H9 (cell line): ENCODE measurements at regions not wholly inside any gene's neighbourhood (a gene's known extent, or its start where the extent isn't known, plus 50 kb on each side); places are given as distances from the start of the nearest gene placed in this dataset.

Experiments
- DNase-seq: peaks from one replicate; pipeline ENCODE4 v3.0.0-alpha.2; 2017
- H2AFZ ChIP-seq: one replicate; pipeline ENCODE4 v1.6.1; 2013; ENCODE audit warnings: mild to moderate bottlenecking, low read length, control low read depth, moderate library complexity
- H2AK5ac ChIP-seq: 2 replicates; pipeline ENCODE4 v1.6.1; 2013; ENCODE audit warnings: low read length, control low read depth, mixed read lengths; ENCODE audit not compliant: insufficient read length
- H2BK120ac ChIP-seq: one replicate; pipeline ENCODE4 v1.6.1; 2013; ENCODE audit warnings: low read depth, mild to moderate bottlenecking, low read length, control low read depth, inconsistent platforms; ENCODE audit not compliant: poor library complexity, severe bottlenecking
- H2BK12ac ChIP-seq: 2 replicates; pipeline ENCODE4 v1.6.1; 2013; ENCODE audit warnings: low read length, control low read depth, mixed read lengths, low read depth; ENCODE audit not compliant: insufficient read length
- H2BK15ac ChIP-seq: 2 replicates; pipeline ENCODE4 v1.6.1; 2013; ENCODE audit warnings: low read depth, low read length, control low read depth
- H2BK20ac ChIP-seq: one replicate; pipeline ENCODE4 v1.6.1; 2013; ENCODE audit warnings: low read depth, mild to moderate bottlenecking, low read length, control low read depth, inconsistent platforms; ENCODE audit not compliant: poor library complexity, severe bottlenecking
- H2BK5ac ChIP-seq: 2 replicates; pipeline ENCODE4 v1.6.1; 2013; ENCODE audit warnings: low read length, control low read depth, mixed read lengths; ENCODE audit not compliant: insufficient read length
- H3K14ac ChIP-seq: 2 replicates; pipeline ENCODE4 v1.6.1; 2013; ENCODE audit warnings: low read length, control low read depth; ENCODE audit not compliant: insufficient read depth
- H3K18ac ChIP-seq: 2 replicates; pipeline ENCODE4 v1.6.1; 2013; ENCODE audit warnings: low read depth, mild to moderate bottlenecking, mixed read lengths, low read length, control low read depth; ENCODE audit not compliant: insufficient read length
- H3K23ac ChIP-seq: 2 replicates; pipeline ENCODE4 v1.6.1; 2013; ENCODE audit warnings: low read length, control low read depth, mixed read lengths, low read depth; ENCODE audit not compliant: insufficient read length
- H3K23me2 ChIP-seq: 2 replicates; pipeline ENCODE4 v1.6.1; 2013; ENCODE audit warnings: low read depth, mild to moderate bottlenecking, mixed read lengths, low read length, control low read depth; ENCODE audit not compliant: insufficient read length, poor library complexity, severe bottlenecking
- H3K27ac ChIP-seq: 2 replicates; pipeline ENCODE4 v1.5.1; 2013; ENCODE audit warnings: low read length, control low read depth, mixed read lengths, low read depth; ENCODE audit not compliant: insufficient read length
- H3K27me3 ChIP-seq: 2 replicates; pipeline ENCODE4 v1.6.1; 2013; ENCODE audit warnings: low read length, control low read depth, inconsistent platforms; ENCODE audit not compliant: insufficient read depth
- H3K4ac ChIP-seq: 2 replicates; pipeline ENCODE4 v1.6.1; 2013; ENCODE audit warnings: low read depth, mild to moderate bottlenecking, control low read depth, inconsistent platforms, low read length, moderate library complexity
- H3K4me1 ChIP-seq: 2 replicates; pipeline ENCODE4 v1.6.1; 2013; ENCODE audit warnings: low read length, control low read depth, inconsistent platforms; ENCODE audit not compliant: insufficient read depth
- H3K4me2 ChIP-seq: 2 replicates; pipeline ENCODE4 v1.6.1; 2013; ENCODE audit warnings: low read length, control low read depth, mixed read lengths; ENCODE audit not compliant: insufficient read length, insufficient read depth
- H3K56ac ChIP-seq: 2 replicates; pipeline ENCODE4 v1.6.1; 2013; ENCODE audit warnings: low read depth, mild to moderate bottlenecking, mixed read lengths, low read length, control low read depth; ENCODE audit not compliant: insufficient read length
- H3K79me1 ChIP-seq: 2 replicates; pipeline ENCODE4 v1.6.1; 2013; ENCODE audit warnings: low read depth, mild to moderate bottlenecking, moderate library complexity, low read length, control low read depth, inconsistent platforms; ENCODE audit not compliant: insufficient read depth, poor library complexity, severe bottlenecking
- H3K79me2 ChIP-seq: 2 replicates; pipeline ENCODE4 v1.6.1; 2013; ENCODE audit warnings: low read length, control low read depth, inconsistent platforms; ENCODE audit not compliant: insufficient read depth
- H3K9ac ChIP-seq: 2 replicates; pipeline ENCODE4 v1.6.1; 2013; ENCODE audit warnings: low read length, control low read depth, mixed read lengths; ENCODE audit not compliant: insufficient read length; ENCODE audit errors: extremely low read depth
- H3K9me3 ChIP-seq: one replicate; pipeline ENCODE4 v1.6.1; 2013; ENCODE audit warnings: low read depth, low read length, inconsistent platforms; ENCODE audit not compliant: control insufficient read depth
- H3T11ph ChIP-seq: one replicate; pipeline ENCODE4 v1.6.1; 2013; ENCODE audit warnings: mild to moderate bottlenecking, low read length, control low read depth, inconsistent platforms
- H4K20me1 ChIP-seq: one replicate; pipeline ENCODE4 v1.6.1; 2013; ENCODE audit not compliant: control insufficient read depth, insufficient read length, insufficient read depth
- H4K5ac ChIP-seq: 2 replicates; pipeline ENCODE4 v1.6.1; 2013; ENCODE audit warnings: low read depth, mild to moderate bottlenecking, mixed read lengths, low read length, control low read depth; ENCODE audit not compliant: insufficient read length
- H4K8ac ChIP-seq: replicated peaks from 2 replicates; pipeline ENCODE4 v1.6.1; 2013; ENCODE audit warnings: low read length, control low read depth, mixed read lengths, low read depth; ENCODE audit not compliant: insufficient read length
- H4K91ac ChIP-seq: 2 replicates; pipeline ENCODE4 v1.6.1; 2013; ENCODE audit warnings: low read depth, mild to moderate bottlenecking, moderate library complexity, mixed read lengths, low read length, control low read depth; ENCODE audit not compliant: insufficient read length
- H3K27ac Mint-ChIP-seq, 3 experiments: 2 replicates in 2 of 3; 3 replicates in 1 of 3; pipeline ENCODE4 v1.8.0; 2020 to 2021; ENCODE audit warnings: mixed read lengths in 3 of 3, mild to moderate bottlenecking in 1 of 3, moderate library complexity in 1 of 3
- H3K27me3 Mint-ChIP-seq: 2 replicates; pipeline ENCODE4 v1.8.0; 2021; ENCODE audit warnings: low read depth, mild to moderate bottlenecking, moderate library complexity, mixed read lengths
- H3K36me3 Mint-ChIP-seq, 3 experiments: 2 replicates in 2 of 3; 3 replicates in 1 of 3; pipeline ENCODE4 v1.8.0; 2020 to 2021; ENCODE audit warnings: low read depth in 3 of 3, mixed read lengths in 3 of 3; ENCODE audit not compliant: insufficient read depth in 1 of 3
- H3K4me1 Mint-ChIP-seq, 2 experiments: 2 replicates each; pipeline ENCODE4 v1.8.0; 2020; ENCODE audit warnings: mixed read lengths in 2 of 2
- H3K4me3 Mint-ChIP-seq, 2 experiments: 2 replicates in 1 of 2; 3 replicates in 1 of 2; pipeline ENCODE4 v1.8.0; 2020 to 2021; ENCODE audit warnings: mild to moderate bottlenecking in 2 of 2, mixed read lengths in 2 of 2, moderate library complexity in 1 of 2
- H3K9me3 Mint-ChIP-seq, 2 experiments: 2 replicates in 1 of 2; 3 replicates in 1 of 2; pipeline ENCODE4 v1.8.0; 2020; ENCODE audit warnings: mild to moderate bottlenecking in 2 of 2, mixed read lengths in 2 of 2, moderate library complexity in 1 of 2
- CTCF ChIP-seq: fragments of 200-600 bp; sonication (generic); conservative IDR thresholded peaks from 3 replicates; pipeline ENCODE4 v1.8.0; 2021; ENCODE audit warnings: antibody characterized with exemption, mild to moderate bottlenecking
- WGBS: extraction: QIAGEN DNeasy Blood & Tissue Kit; methylation state at CpG from one replicate; pipeline ENCODE4 v1.1.7; 2013; ENCODE audit warnings: missing lambda C conversion rate, low lambda C conversion rate, mixed read lengths; ENCODE audit not compliant: insufficient read length; ENCODE audit errors: extremely low coverage; 5-methylcytosine and 5-hydroxymethylcytosine counted together

GRCh38 chr2:5190023-5190422, 502.2 kb upstream of the SOX11 start:
- Histone ChIP-seq H3K23ac (no peak overlapping the region), H2BK12ac (no peak overlapping the region), H3K4me1 (peaks cover 4% of the 10 kb centered on the region; the same call in 1 of the 2 replicates), H2AFZ (no peak overlapping the region), H3K4ac (no peak overlapping the region), H2BK5ac (no peak overlapping the region), H3K23me2 (no peaks in the 10 kb centered on the region), H4K91ac (no peak overlapping the region), H3K4me2 (no peak overlapping the region), H3K9me3 (no peaks in the 10 kb centered on the region), H3K14ac (no peak overlapping the region), H3K79me1 (no peaks in the 10 kb centered on the region), H3K18ac (no peak overlapping the region), H4K5ac (no peak overlapping the region), H2BK120ac (no peak overlapping the region), H3K56ac (no peak overlapping the region), H3K79me2 (no peaks in the 10 kb centered on the region), H3K9ac (no peak overlapping the region), H3K27ac (no peak overlapping the region), H3K27me3 (no peaks in the 10 kb centered on the region), H4K20me1 (no peaks in the 10 kb centered on the region), H4K8ac (no peak overlapping the region), H2BK20ac (no peak overlapping the region), H3T11ph (no peak overlapping the region), H2BK15ac (no peak overlapping the region), H2AK5ac (no peak overlapping the region)
- no peak overlapping the region for H3K4me3 Mint-ChIP-seq
- no peak for TF ChIP-seq CTCF
- peaks cover 25 to 28% of the 10 kb centered on the region in 2 experiments for H3K4me1 Mint-ChIP-seq
- H3K9me3 Mint-ChIP-seq = no peaks in the 10 kb centered on the region
- no peak overlapping the region for H3K27ac Mint-ChIP-seq
- no peaks in the 10 kb centered on the region for H3K27me3 Mint-ChIP-seq
- no peaks in the 10 kb centered on the region; a peak in 1 of 7 replicates for H3K36me3 Mint-ChIP-seq
- DNase-seq = no peak
- WGBS = no CpG with 5 or more reads among the region's 5 CpGs
